Adrenal gland (tissue), 9 donors: ENCODE measurements at regions not wholly inside any gene's neighbourhood (a gene's known extent, or its start where the extent isn't known, plus 50 kb on each side); places are given as distances from the start of the nearest gene placed in this dataset.

Source experiments
- DNase-seq, 7 donors: peaks; one replicate each; pipeline ENCODE4 v3.0.0-alpha.2; 2019 to 2020
- H3K27ac ChIP-seq, 5 donors: fragments of 200-600 bp; sonication (generic) in 4 of 5; 1 replicate in 3 of 5; 2 replicates in 2 of 5; pipeline versions ENCODE4 v1.5.1 to v1.8.0; 2016 to 2020; ENCODE audit warnings: mild to moderate bottlenecking in 1 of 5
- H3K27me3 ChIP-seq: fragments of 200-600 bp; 2 replicates; pipeline ENCODE4 v1.8.0; 2021
- H3K36me3 ChIP-seq, 2 donors: fragments of 200-600 bp; replicated peaks in 1 of 2; 1 replicate in 1 of 2; 2 replicates in 1 of 2; pipeline versions ENCODE4 v1.5.1 to v1.8.0; 2018 to 2022
- H3K4me1 ChIP-seq, 2 donors: fragments of 200-600 bp; replicated peaks in 1 of 2; 1 replicate in 1 of 2; 2 replicates in 1 of 2; pipeline versions ENCODE4 v1.5.1 to v1.8.0; 2018 to 2021
- H3K4me3 ChIP-seq, 4 donors: fragments of 200-600 bp; sonication (generic) in 3 of 4; one replicate each; pipeline ENCODE4 v1.5.1; 2016 to 2018
- H3K9me3 ChIP-seq, 3 donors: fragments of 200-600 bp; sonication (generic) in 1 of 3; replicated peaks in 1 of 3; 1 replicate in 2 of 3; 2 replicates in 1 of 3; pipeline versions ENCODE4 v1.5.1 to v1.8.0; 2016 to 2021
- CTCF ChIP-seq, 6 experiments: fragments of 450-650 bp in 4 of 6; fragments of 200-600 bp in 2 of 6; sonication (generic) in 1 of 6; IDR thresholded peaks; 1 replicate in 5 of 6; 2 replicates in 1 of 6; pipeline versions ENCODE4 v1.5.1 to v1.8.0; 2016 to 2021; ENCODE audit warnings: antibody characterized with exemption in 6 of 6, mild to moderate bottlenecking in 2 of 6, moderate library complexity in 1 of 6
- POLR2A ChIP-seq, 2 donors: fragments of 450-650 bp; IDR thresholded peaks; one replicate each; pipeline ENCODE4 v1.6.1; 2017; ENCODE audit warnings: antibody characterized with exemption in 2 of 2, mild to moderate bottlenecking in 2 of 2, moderate library complexity in 1 of 2
- WGBS, 4 donors: extraction: QIAGEN DNeasy Blood & Tissue Kit in 2 of 4; methylation state at CpG; one replicate each; pipeline versions ENCODE4 v1.1.5 to v1.1.7; 2013 to 2017; 5-methylcytosine and 5-hydroxymethylcytosine counted together
- intact Hi-C, 2 donors: fragments of 100-400 bp; cut with DNase I; formaldehyde crosslinking; loops; one replicate each; pipeline versions ENCODE4 v1.14.1 to v1.15.0; 2022 to 2023
- donor health status: healthy with polysubstance abuse.
- donor health status: Bipolar disorder and iron deficiency.
- donor health status: DM: yes; HTN: yes; CAD: no.
- donor health status: DM: no; HTN: no; CAD: no.
- donor health status: DM: no; HTN: no; CAD: no.

- intact Hi-C loops, result no loop called here
- H3K4me1 ChIP-seq, result no peaks in the 10 kb centered on the region
- H3K27me3 ChIP-seq, result no peaks in the 10 kb centered on the region
- H3K36me3 ChIP-seq, result no peaks in the 10 kb centered on the region
- WGBS, 4 donors, result 86 to 100% (median 96%) methylated on average over 1 of the region's 1 CpG
- no peak overlapping the region for H3K27ac ChIP-seq
- no peak overlapping the region for H3K4me3 ChIP-seq
- TF ChIP-seq CTCF (IDR thresholded peaks at IDR 0.05), result no peak
- TF ChIP-seq POLR2A (IDR thresholded peaks at IDR 0.05), result no peak
- no peaks in the 10 kb centered on the region for H3K9me3 ChIP-seq
- no peak for DNase-seq
Observed at GRCh38 chr3:115226844-115227445, 79.9 kb upstream of the ZBTB20 start.

GRCh38 chr3:115227461-115227860, 80.4 kb upstream of the ZBTB20 start:
- TF ChIP-seq CTCF (IDR thresholded peaks at IDR 0.05), result no peak
- no peak for TF ChIP-seq POLR2A (IDR thresholded peaks at IDR 0.05)
- no peaks in the 10 kb centered on the region for H3K4me1 ChIP-seq
- no peaks in the 10 kb centered on the region for H3K9me3 ChIP-seq
- no peak overlapping the region for H3K27ac ChIP-seq
- no peak overlapping the region for H3K4me3 ChIP-seq
- intact Hi-C loops, result no loop called here
- no peaks in the 10 kb centered on the region for H3K36me3 ChIP-seq
- no peak for DNase-seq
- WGBS, 4 donors, result 76 to 95% (median 88%) methylated on average over 1 of the region's 1 CpG
- H3K27me3 ChIP-seq, result no peaks in the 10 kb centered on the region

GRCh38 chr3:115228266-115228665, 81.2 kb upstream of the ZBTB20 start:
- Histone ChIP-seq H3K4me3 (no peak overlapping the region), H3K4me1 (no peaks in the 10 kb centered on the region), H3K27ac (no peak overlapping the region), H3K27me3 (no peaks in the 10 kb centered on the region), H3K9me3 (no peaks in the 10 kb centered on the region), H3K36me3 (no peaks in the 10 kb centered on the region)
- TF ChIP-seq CTCF (IDR thresholded peaks at IDR 0.05) (no peak), POLR2A (IDR thresholded peaks at IDR 0.05) (no peak)
- 84 to 89% (median 88%) methylated on average over 6 of the region's 6 CpGs for WGBS, 4 donors
- intact Hi-C loops, result no loop called here
- no peak for DNase-seq

- DNase-seq, result no peak
- 94 to 98% (median 95%) methylated on average over 4 of the region's 4 CpGs for WGBS, 4 donors
- TF ChIP-seq POLR2A (IDR thresholded peaks at IDR 0.05) (no peak), CTCF (IDR thresholded peaks at IDR 0.05) (no peak)
- H3K9me3 ChIP-seq, result no peaks in the 10 kb centered on the region
- H3K36me3 ChIP-seq, result no peaks in the 10 kb centered on the region
- no peaks in the 10 kb centered on the region for H3K4me1 ChIP-seq
- H3K4me3 ChIP-seq, result no peak overlapping the region
- no peak overlapping the region for H3K27ac ChIP-seq
- no peaks in the 10 kb centered on the region for H3K27me3 ChIP-seq
- intact Hi-C loops, result no loop called here
Observed at GRCh38 chr3:115232167-115232566, 85.1 kb upstream of the ZBTB20 start.
